ENCODE measurements at regions not wholly inside any gene's neighbourhood (a gene's known extent, or its start where the extent isn't known, plus 50 kb on each side); places are given as distances from the start of the nearest gene placed in this dataset.

- H3K27ac ChIP-seq = no peak overlapping the region
- TF ChIP-seq ZFX (IDR thresholded peaks at IDR 0.05) (no peak), CTCF (conservative IDR thresholded peaks at IDR 0.05) (no peak)
Measured at GRCh38 chr3:168714609-168715240, 619.0 kb upstream of the GOLIM4 start.

GRCh38 chr3:168709073-168709472, 613.3 kb upstream of the GOLIM4 start:
- TF ChIP-seq ZFX (IDR thresholded peaks at IDR 0.05) = no peak

GRCh38 chr3:168707900-168708299, 612.2 kb upstream of the GOLIM4 start:
- TF ChIP-seq CTCF (conservative IDR thresholded peaks at IDR 0.05) = no peak
- TF ChIP-seq ZFX (IDR thresholded peaks at IDR 0.05) = no peak
- no peak overlapping the region for H3K27ac ChIP-seq

More at GRCh38 chr3:168709073-168709472, 613.3 kb upstream of the GOLIM4 start:
- H3K27ac ChIP-seq = no peak overlapping the region

GRCh38 chr3:168705412-168705811, 609.7 kb upstream of the GOLIM4 start:
- H3K27ac ChIP-seq = no peak overlapping the region
- TF ChIP-seq ZFX (IDR thresholded peaks at IDR 0.05) (no peak), CTCF (conservative IDR thresholded peaks at IDR 0.05) (no peak)

- no peak overlapping the region for H3K27ac ChIP-seq
- no peak for TF ChIP-seq CTCF (conservative IDR thresholded peaks at IDR 0.05)
- TF ChIP-seq ZFX (IDR thresholded peaks at IDR 0.05) = no peak
Measured at GRCh38 chr3:168696051-168696450, 600.3 kb upstream of the GOLIM4 start.

- H3K27ac ChIP-seq = no peak overlapping the region
- TF ChIP-seq ZFX (IDR thresholded peaks at IDR 0.05) (no peak), CTCF (conservative IDR thresholded peaks at IDR 0.05) (no peak)
Measured at GRCh38 chr3:168693870-168694269, 598.1 kb upstream of the GOLIM4 start.

- TF ChIP-seq CTCF (conservative IDR thresholded peaks at IDR 0.05) (no peak), ZFX (IDR thresholded peaks at IDR 0.05) (no peak)
- no peak overlapping the region for H3K27ac ChIP-seq
Measured at GRCh38 chr3:168688267-168688666, 592.5 kb upstream of the GOLIM4 start.

- TF ChIP-seq ZFX (IDR thresholded peaks at IDR 0.05) (no peak), CTCF (conservative IDR thresholded peaks at IDR 0.05) (no peak)
- H3K27ac ChIP-seq = no peak overlapping the region
Measured at GRCh38 chr3:168684519-168684918, 588.8 kb upstream of the GOLIM4 start.
